ENCODE measurements at regions not wholly inside any gene's neighbourhood (a gene's known extent, or its start where the extent isn't known, plus 50 kb on each side); places are given as distances from the start of the nearest gene placed in this dataset.
"Not testable (repeated sequence)": the region's sequence is repeated elsewhere in the genome, so short reads cannot be mapped to it uniquely, and the experiment has no call there.

DNA sequence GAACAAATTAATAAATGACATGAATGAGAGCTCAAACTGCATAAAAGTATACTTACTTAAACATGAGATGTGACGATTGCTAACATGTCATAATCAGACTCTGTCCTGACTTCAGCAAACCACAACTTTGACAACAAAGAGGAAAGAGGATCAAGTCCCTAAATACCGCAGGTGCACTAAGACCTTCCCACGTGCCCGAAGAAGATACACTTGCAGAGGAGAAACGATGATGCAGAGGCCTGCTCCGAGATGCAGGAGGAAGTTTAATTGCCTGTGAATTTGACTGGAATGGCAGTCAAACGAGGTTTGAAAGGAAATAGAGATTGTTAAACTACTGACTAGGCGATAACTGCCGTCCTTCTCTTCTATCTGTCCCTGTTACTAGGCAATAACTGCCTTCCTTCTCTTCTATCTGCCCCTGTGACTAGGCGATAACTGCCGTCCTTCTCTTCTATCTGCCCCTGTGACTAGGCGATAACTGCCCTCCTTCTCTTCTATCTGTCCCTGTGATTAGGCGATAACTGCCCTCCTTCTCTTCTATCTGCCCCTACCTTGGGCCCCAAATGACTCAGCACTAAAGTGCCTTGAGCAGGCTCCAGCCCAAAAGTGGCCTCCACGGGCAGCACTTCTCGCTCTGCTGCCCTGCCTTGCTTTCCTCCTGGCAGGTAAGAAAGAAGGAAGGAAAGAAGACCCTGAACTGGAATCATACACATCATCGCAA is 2226.0 kb upstream of the DEFB115 start:
- H3K4me1 Mint-ChIP-seq (ENCODE audit: low read depth); H3K27me3 Mint-ChIP-seq (ENCODE audit: low read depth); H3K4me3 Mint-ChIP-seq; H3K36me3 Mint-ChIP-seq (ENCODE audit: insufficient read depth); ATAC-seq; DNase-seq: not testable (repeated sequence)
- H3K9me3 Mint-ChIP-seq, result peaks cover 21% of the 10 kb centered on the region

DNA sequence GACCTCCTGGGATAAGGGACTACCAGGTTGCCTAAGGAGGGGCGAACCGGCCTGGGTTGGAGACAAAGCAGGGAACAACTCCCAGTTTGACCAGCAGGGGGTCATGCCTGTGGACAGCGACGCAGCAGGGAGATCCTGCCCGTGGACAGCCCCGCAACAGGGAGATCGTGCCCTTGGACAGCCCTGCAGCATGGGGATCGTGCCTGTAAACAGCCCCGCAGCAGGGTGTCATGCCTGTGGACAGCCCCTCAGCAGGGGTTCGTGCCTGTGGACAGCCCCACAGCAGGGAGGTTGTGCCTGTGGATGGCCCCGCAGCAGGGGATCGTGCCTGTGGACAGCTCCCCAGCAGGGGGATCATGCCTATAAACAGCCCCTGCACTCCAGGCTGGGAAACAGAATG is 2213.2 kb upstream of the DEFB115 start:
- not testable (repeated sequence) for H3K9me3 Mint-ChIP-seq; DNase-seq; H3K4me1 Mint-ChIP-seq (ENCODE audit: low read depth); H3K36me3 Mint-ChIP-seq (ENCODE audit: insufficient read depth); ATAC-seq; H3K27me3 Mint-ChIP-seq (ENCODE audit: low read depth); H3K4me3 Mint-ChIP-seq

DNA sequence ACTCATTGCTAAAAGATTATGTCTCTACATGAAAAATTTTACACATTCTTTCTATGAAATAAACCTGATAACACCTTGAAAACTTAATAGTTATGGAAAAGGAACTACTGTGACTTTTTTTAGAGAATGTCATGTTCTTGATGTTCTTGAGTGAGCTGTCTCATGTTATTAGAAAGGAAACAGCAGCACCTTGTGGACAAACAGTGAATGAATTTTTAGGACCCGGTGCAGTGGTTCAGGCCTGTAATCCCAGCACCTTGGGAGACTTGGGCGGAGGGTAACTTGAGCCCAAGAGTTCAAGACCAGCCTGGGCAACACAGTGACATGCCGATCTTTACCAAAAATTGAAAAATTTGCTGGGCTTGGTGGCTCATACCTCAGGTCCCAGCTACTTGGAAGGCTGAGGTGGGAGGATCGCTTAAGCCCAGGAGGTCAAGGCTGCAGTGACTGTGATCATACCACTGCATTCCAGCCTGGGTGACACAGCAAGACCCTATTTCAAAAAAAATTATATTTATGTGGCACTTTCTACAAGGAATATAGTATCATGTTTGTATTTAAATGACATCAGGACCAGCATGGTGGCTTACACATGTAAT is 2207.4 kb upstream of the DEFB115 start:
- not testable (repeated sequence) for H3K36me3 Mint-ChIP-seq (ENCODE audit: insufficient read depth); DNase-seq; H3K4me1 Mint-ChIP-seq (ENCODE audit: low read depth)

GRCh38 chr20:29057866-29058484 is 2199.5 kb upstream of the DEFB115 start:
- DNase-seq; H3K4me1 Mint-ChIP-seq (ENCODE audit: low read depth); H3K36me3 Mint-ChIP-seq (ENCODE audit: insufficient read depth); H3K27me3 Mint-ChIP-seq (ENCODE audit: low read depth); ATAC-seq; H3K4me3 Mint-ChIP-seq: not testable (repeated sequence)
- peaks cover 30% of the 10 kb centered on the region for H3K9me3 Mint-ChIP-seq

More for the DNA sequence above, 2207.4 kb upstream of the DEFB115 start:
- H3K4me3 Mint-ChIP-seq; ATAC-seq; H3K9me3 Mint-ChIP-seq; H3K27me3 Mint-ChIP-seq (ENCODE audit: low read depth): not testable (repeated sequence)

GRCh38 chr20:29062451-29062850 is 2195.0 kb upstream of the DEFB115 start:
- H3K4me1 Mint-ChIP-seq (ENCODE audit: low read depth); H3K27me3 Mint-ChIP-seq (ENCODE audit: low read depth); H3K36me3 Mint-ChIP-seq (ENCODE audit: insufficient read depth); DNase-seq; ATAC-seq; H3K4me3 Mint-ChIP-seq: not testable (repeated sequence)
- peaks cover 51% of the 10 kb centered on the region for H3K9me3 Mint-ChIP-seq

- not testable (repeated sequence) for H3K36me3 Mint-ChIP-seq (ENCODE audit: insufficient read depth); DNase-seq; H3K27me3 Mint-ChIP-seq (ENCODE audit: low read depth); H3K4me1 Mint-ChIP-seq (ENCODE audit: low read depth); H3K4me3 Mint-ChIP-seq; ATAC-seq
- H3K9me3 Mint-ChIP-seq, result peaks cover 47% of the 10 kb centered on the region
These were observed 2191.1 kb upstream of the DEFB115 start for GRCh38 chr20:29066341-29066740.

DNA sequence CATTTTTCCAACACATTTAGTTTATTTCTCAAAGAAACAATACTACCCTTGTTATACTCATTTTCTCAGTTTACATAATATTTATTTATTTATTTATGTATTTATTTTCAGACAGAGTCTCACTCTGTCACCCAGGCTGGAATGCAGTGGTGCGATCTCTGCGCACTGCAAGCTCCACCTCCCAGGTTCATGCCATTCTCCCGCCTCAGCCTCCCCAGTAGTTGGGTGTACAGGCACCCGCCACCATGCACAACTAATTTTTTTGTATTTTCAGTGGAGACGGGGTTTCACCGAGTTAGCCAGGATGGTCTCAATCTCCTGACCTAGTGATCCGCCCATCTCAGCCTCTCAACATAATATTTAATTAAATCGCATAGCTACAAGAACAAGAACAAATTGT is 2183.8 kb upstream of the DEFB115 start:
- ATAC-seq; H3K4me1 Mint-ChIP-seq (ENCODE audit: low read depth); DNase-seq; H3K4me3 Mint-ChIP-seq; H3K27me3 Mint-ChIP-seq (ENCODE audit: low read depth); H3K36me3 Mint-ChIP-seq (ENCODE audit: insufficient read depth): not testable (repeated sequence)
- peaks cover 31% of the 10 kb centered on the region for H3K9me3 Mint-ChIP-seq

DNA sequence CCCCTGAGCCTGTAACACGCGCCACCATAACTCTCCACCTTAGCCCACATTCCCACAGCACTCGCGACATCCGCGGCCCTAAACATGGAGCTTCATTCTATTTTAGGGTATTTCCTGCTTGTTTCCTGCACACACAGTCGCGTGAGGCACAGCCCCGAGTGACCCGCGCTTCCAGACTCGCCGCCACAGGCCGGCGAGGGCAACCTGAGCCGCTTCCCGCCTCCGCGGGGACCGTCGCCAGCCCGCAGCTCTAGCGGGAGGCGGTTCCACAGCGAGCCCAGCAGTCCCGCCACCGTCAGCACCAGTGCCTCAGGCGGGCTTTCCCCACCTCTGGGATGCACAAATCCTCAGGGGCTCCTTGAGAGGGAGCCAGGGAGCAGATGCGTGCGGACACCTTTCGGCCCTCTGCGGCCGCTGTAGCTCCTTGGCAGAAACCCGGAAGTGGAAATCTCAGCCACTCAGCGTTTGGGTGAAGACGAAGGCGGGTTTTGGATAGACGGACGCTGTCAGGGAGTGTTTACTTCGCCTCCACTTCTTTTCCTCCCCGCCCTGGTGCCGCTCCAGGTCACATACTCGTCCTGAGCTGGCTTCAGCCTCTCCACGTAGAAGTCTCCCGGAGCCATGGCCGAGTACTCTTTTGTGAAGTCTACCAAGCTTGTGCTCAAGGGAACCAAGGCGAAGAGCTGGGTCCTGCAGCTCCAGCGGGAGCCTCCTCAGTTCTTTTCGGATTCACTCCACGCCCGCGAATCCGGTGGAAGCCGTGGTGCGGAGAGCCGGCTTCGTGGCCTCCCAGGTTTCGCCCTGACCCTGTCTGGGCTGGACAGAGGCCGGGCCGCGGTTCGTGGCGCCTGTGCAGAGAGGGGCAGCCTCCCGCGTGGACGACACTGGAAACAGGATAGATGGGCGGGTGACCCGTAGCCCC is 2177.4 kb upstream of the DEFB115 start:
- peaks cover 35% of the 10 kb centered on the region for H3K9me3 Mint-ChIP-seq
- no peak for DNase-seq
- H3K36me3 Mint-ChIP-seq (ENCODE audit: insufficient read depth), result no peaks in the 10 kb centered on the region
- H3K4me3 Mint-ChIP-seq, result peak overlapping the region; percentile 35
- no peaks in the 10 kb centered on the region for H3K4me1 Mint-ChIP-seq (ENCODE audit: low read depth)
- H3K27me3 Mint-ChIP-seq (ENCODE audit: low read depth), result no peaks in the 10 kb centered on the region
- ATAC-seq, result peak; percentile 54 to 87

- not testable (repeated sequence) for DNase-seq; H3K27me3 Mint-ChIP-seq (ENCODE audit: low read depth); H3K4me3 Mint-ChIP-seq; ATAC-seq; H3K36me3 Mint-ChIP-seq (ENCODE audit: insufficient read depth); H3K4me1 Mint-ChIP-seq (ENCODE audit: low read depth)
- H3K9me3 Mint-ChIP-seq, result peaks cover 33% of the 10 kb centered on the region
These were observed 2175.8 kb upstream of the DEFB115 start for GRCh38 chr20:29081712-29082111.

DNA sequence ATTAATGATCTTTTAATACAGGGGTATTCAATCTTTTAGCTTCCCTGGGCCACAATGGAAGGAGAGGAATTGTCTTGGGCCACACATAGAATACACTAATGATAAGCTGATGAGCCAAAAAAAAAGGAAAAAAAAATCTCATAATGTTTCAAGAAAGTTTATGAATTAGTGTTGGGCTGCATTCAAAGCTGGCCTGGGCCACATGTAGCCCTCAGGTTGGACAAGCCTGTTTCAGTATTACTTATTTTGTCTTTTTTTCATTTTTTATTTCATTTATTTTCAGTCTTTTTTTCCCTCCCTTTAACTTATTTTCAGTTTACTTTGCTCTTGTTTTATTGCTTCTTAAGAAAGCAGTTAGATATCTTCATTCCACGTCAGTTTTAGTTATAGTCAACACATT is 2171.8 kb upstream of the DEFB115 start:
- Mint-ChIP-seq H3K9me3 (peaks cover 30% of the 10 kb centered on the region), H3K4me3 (no peak overlapping the region), H3K4me1 (ENCODE audit: low read depth) (no peaks in the 10 kb centered on the region), H3K36me3 (ENCODE audit: insufficient read depth) (no peaks in the 10 kb centered on the region), H3K27me3 (ENCODE audit: low read depth) (no peaks in the 10 kb centered on the region)
- no peak for ATAC-seq
- no peak for DNase-seq

DNA sequence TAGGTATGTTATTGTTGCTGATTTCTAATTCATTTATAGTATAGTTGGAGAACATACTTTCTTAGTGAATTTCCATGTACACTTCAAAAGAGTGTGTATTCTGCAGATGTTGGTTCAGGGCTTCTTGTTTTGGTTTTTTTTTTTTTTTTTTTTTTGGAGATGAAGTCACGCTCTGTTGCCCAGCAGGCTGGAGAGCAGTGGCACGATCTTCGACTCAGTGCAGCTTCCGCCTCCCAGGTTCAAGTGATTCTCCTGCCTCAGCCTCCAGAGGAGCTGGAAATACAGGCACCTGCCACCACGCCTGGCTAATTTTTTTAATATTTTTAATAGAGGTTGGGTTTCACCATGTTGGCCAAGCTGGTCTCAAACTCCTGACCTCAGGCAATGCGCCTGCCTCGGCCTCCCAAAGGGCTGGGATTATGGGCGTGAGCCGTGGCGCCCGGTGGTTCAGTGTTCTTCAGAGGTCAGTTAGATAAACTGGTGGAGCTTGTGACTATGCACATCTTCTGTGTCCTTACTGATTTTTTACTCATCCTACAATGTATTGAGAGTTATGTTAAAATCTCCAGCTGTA is 2171.2 kb upstream of the DEFB115 start:
- H3K27me3 Mint-ChIP-seq (ENCODE audit: low read depth); H3K4me3 Mint-ChIP-seq; H3K4me1 Mint-ChIP-seq (ENCODE audit: low read depth); ATAC-seq; H3K36me3 Mint-ChIP-seq (ENCODE audit: insufficient read depth); DNase-seq: not testable (repeated sequence)
- H3K9me3 Mint-ChIP-seq, result peaks cover 32% of the 10 kb centered on the region

DNA sequence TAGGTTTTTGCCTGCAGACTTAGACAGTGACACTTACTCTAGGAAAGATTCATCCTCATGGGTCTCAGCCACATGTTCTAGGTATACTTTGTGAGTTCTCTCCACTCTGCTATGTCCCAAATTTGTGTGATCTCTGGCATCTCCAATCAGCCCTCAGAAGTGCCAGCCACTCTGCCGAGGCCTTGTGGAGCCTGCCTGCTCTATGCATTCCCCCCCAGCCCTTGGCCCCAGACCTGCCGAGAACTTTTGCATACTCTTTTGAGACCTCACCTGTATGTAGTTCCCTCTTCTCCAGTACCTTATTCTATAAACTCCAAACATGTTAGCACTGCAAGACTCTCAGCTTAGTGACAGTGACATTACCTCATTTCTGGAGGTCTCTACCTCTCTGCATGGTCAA is 2170.5 kb upstream of the DEFB115 start:
- no peak for ATAC-seq
- no peak overlapping the region for H3K4me3 Mint-ChIP-seq
- H3K4me1 Mint-ChIP-seq (ENCODE audit: low read depth), result no peaks in the 10 kb centered on the region
- no peaks in the 10 kb centered on the region for H3K27me3 Mint-ChIP-seq (ENCODE audit: low read depth)
- H3K9me3 Mint-ChIP-seq, result peaks cover 28% of the 10 kb centered on the region
- DNase-seq, result no peak
- no peaks in the 10 kb centered on the region for H3K36me3 Mint-ChIP-seq (ENCODE audit: insufficient read depth)

DNA sequence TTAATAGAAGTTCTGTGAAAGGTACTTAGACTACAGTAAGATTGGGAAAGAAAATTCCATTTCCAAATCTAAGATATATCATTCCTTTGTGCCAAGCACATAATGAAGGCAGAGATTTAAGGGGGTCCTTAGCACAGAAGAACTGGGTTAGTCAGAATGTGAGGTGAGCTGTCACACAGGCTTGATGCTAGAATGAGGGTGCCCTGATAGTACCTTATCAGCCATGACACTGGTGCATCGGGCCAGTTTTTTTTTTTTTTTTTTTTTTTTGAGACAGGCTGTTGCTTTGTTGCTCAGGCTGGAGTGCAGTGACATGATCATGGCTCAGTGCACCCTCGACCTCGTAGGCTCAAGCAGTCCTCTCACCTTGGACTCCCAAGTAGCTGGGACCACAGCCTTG is 2169.6 kb upstream of the DEFB115 start:
- H3K4me1 Mint-ChIP-seq (ENCODE audit: low read depth); H3K36me3 Mint-ChIP-seq (ENCODE audit: insufficient read depth); H3K27me3 Mint-ChIP-seq (ENCODE audit: low read depth); ATAC-seq; DNase-seq; H3K4me3 Mint-ChIP-seq: not testable (repeated sequence)
- peaks cover 28% of the 10 kb centered on the region for H3K9me3 Mint-ChIP-seq

DNA sequence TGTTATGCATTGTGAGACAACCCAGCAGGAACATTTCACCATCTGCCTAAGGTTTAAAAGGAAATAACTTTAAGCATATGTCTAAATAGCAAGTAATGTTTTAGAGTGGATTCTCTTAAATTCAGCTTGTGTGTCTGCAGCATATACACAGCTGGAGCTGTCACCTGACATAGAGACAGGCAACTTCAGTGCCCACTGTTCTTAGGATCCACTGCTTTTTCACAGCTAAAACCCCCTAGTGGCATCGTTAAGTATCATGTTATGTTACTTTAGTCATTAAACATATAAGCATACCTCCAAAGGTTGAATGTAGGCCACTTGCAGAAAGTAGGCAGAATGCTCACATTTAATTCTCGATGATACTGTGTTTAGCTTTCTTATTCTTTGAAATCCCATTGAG is 2169.0 kb upstream of the DEFB115 start:
- not testable (repeated sequence) for ATAC-seq; H3K4me1 Mint-ChIP-seq (ENCODE audit: low read depth); H3K36me3 Mint-ChIP-seq (ENCODE audit: insufficient read depth); H3K27me3 Mint-ChIP-seq (ENCODE audit: low read depth); DNase-seq; H3K4me3 Mint-ChIP-seq
- H3K9me3 Mint-ChIP-seq, result peaks cover 28% of the 10 kb centered on the region

Measured in activated T-cell treated with anti-CD3 and anti-CD28 coated beads, Interleukin-2, amount 50 U/mL, for 4 hours (primary cell).